ENCODE measurements at regions not wholly inside any gene's neighbourhood (a gene's known extent, or its start where the extent isn't known, plus 50 kb on each side); places are given as distances from the start of the nearest gene placed in this dataset.
"Not testable (repeated sequence)": the region's sequence is repeated elsewhere in the genome, so short reads cannot be mapped to it uniquely, and the experiment has no call there.

- DNase-seq: no peak
Measured at GRCh38 chr14:105945896-105946295, 419.5 kb downstream of the TMEM121 start.

- DNase-seq: no peak
Measured at GRCh38 chr14:105947599-105947998, 421.2 kb downstream of the TMEM121 start.

GRCh38 chr14:105948955-105949354 lies 422.6 kb downstream of the TMEM121 start:
- DNase-seq: not testable (repeated sequence)

- DNase-seq: not testable (repeated sequence)
Measured at GRCh38 chr14:105950364-105950892, 424.0 kb downstream of the TMEM121 start.

- DNase-seq: no peak
Measured at GRCh38 chr14:105951399-105951798, 425.0 kb downstream of the TMEM121 start.

- DNase-seq: no peak
Measured at GRCh38 chr14:105952222-105952621, 425.8 kb downstream of the TMEM121 start.

- DNase-seq: no peak
Measured at GRCh38 chr14:105952826-105953225, 426.4 kb downstream of the TMEM121 start.

- not testable (repeated sequence) for DNase-seq
Measured at GRCh38 chr14:105961625-105962024, 435.2 kb downstream of the TMEM121 start.

GRCh38 chr14:105962532-105962931 lies 436.1 kb downstream of the TMEM121 start:
- no peak for DNase-seq

- DNase-seq: no peak
Measured at GRCh38 chr14:105968291-105968690, 441.9 kb downstream of the TMEM121 start.

GRCh38 chr14:105969026-105969425 lies 442.6 kb downstream of the TMEM121 start:
- not testable (repeated sequence) for DNase-seq

- DNase-seq: not testable (repeated sequence)
Measured at GRCh38 chr14:105970821-105971220, 444.4 kb downstream of the TMEM121 start.

GRCh38 chr14:105971593-105972500 lies 445.5 kb downstream of the TMEM121 start:
- no peak for DNase-seq

GRCh38 chr14:105974902-105975301 lies 448.5 kb downstream of the TMEM121 start:
- DNase-seq: no peak

GRCh38 chr14:105978618-105979295 lies 452.4 kb downstream of the TMEM121 start:
- DNase-seq: no peak

GRCh38 chr14:105979446-105979845 lies 453.1 kb downstream of the TMEM121 start:
- DNase-seq: no peak

- DNase-seq: no peak
Measured at GRCh38 chr14:105980224-105980623, 453.8 kb downstream of the TMEM121 start.

GRCh38 chr14:105981517-105982302 lies 455.3 kb downstream of the TMEM121 start:
- DNase-seq: not testable (repeated sequence)

GRCh38 chr14:105982664-105983063 lies 456.3 kb downstream of the TMEM121 start:
- DNase-seq: no peak

- DNase-seq: no peak
Measured at GRCh38 chr14:105986894-105987284, 460.5 kb downstream of the TMEM121 start.

GRCh38 chr14:105987563-105987962 lies 461.2 kb downstream of the TMEM121 start:
- DNase-seq: no peak

GRCh38 chr14:105989566-105990302 lies 463.4 kb downstream of the TMEM121 start:
- DNase-seq: no peak
